Coronary artery (tissue), 2 donors: ENCODE measurements at regions not wholly inside any gene's neighbourhood (a gene's known extent, or its start where the extent isn't known, plus 50 kb on each side); places are given as distances from the start of the nearest gene placed in this dataset.

Experiments used
- DNase-seq: peaks from one replicate; pipeline ENCODE4 v3.0.0-alpha.2; 2017; ENCODE audit warnings: low spot score
- H3K27ac ChIP-seq, 2 donors: fragments of 200-600 bp; sonication (generic); one replicate each; pipeline ENCODE4 v1.5.1; 2016 to 2019
- H3K4me3 ChIP-seq: fragments of 200-600 bp; sonication (generic); 2 replicates; pipeline ENCODE4 v1.5.1; 2016; ENCODE audit warnings: mild to moderate bottlenecking, moderate library complexity
- TF ChIP-seq, protein P1 (sequence below): fragments of 200-600 bp; sonication (generic); IDR thresholded peaks from one replicate; pipeline ENCODE4 v1.5.1; 2019; ENCODE audit warnings: antibody characterized with exemption

GRCh38 chr2:21427606-21428005, 303.8 kb downstream of the TDRD15 start:
- no peak for DNase-seq
- TF ChIP-seq, protein P1, sequence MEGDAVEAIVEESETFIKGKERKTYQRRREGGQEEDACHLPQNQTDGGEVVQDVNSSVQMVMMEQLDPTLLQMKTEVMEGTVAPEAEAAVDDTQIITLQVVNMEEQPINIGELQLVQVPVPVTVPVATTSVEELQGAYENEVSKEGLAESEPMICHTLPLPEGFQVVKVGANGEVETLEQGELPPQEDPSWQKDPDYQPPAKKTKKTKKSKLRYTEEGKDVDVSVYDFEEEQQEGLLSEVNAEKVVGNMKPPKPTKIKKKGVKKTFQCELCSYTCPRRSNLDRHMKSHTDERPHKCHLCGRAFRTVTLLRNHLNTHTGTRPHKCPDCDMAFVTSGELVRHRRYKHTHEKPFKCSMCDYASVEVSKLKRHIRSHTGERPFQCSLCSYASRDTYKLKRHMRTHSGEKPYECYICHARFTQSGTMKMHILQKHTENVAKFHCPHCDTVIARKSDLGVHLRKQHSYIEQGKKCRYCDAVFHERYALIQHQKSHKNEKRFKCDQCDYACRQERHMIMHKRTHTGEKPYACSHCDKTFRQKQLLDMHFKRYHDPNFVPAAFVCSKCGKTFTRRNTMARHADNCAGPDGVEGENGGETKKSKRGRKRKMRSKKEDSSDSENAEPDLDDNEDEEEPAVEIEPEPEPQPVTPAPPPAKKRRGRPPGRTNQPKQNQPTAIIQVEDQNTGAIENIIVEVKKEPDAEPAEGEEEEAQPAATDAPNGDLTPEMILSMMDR: no peak
- no peak overlapping the region for H3K4me3 ChIP-seq
- no peak overlapping the region for H3K27ac ChIP-seq

DNA sequence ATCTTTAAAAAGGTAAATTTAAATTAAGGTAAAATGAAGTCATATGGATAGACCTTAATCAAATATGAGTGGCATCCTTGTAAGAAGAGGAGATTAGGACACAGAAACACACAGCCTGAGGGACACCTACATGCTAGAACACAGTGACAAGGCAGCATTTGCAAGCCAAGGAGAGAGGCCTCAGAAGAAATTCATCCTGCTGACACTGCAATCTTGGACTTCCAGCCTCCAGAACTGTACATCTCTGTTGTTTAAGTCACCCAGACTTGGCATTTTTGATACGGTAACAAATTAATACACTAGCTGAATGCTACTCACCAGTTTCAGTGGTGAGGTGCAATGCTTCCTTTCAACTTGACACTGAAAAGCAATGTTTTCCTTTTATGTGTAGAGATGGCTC, 305.0 kb downstream of the TDRD15 start:
- no peak for DNase-seq
- Histone ChIP-seq H3K27ac (no peak overlapping the region), H3K4me3 (no peak overlapping the region)
- TF ChIP-seq, protein P1: no peak

GRCh38 chr2:21429747-21430146, 306.0 kb downstream of the TDRD15 start:
- no peak overlapping the region for H3K27ac ChIP-seq
- DNase-seq: no peak
- H3K4me3 ChIP-seq: no peak overlapping the region
- TF ChIP-seq, protein P1: no peak

GRCh38 chr2:21431078-21431477, 307.3 kb downstream of the TDRD15 start:
- TF ChIP-seq, protein P1: no peak
- H3K27ac ChIP-seq: no peak overlapping the region
- DNase-seq: no peak
- no peak overlapping the region for H3K4me3 ChIP-seq

- H3K27ac ChIP-seq: no peak overlapping the region
- no peak overlapping the region for H3K4me3 ChIP-seq
- no peak for DNase-seq
- TF ChIP-seq, protein P1: no peak
These were observed 315.2 kb downstream of the TDRD15 start for GRCh38 chr2:21438949-21439348.

GRCh38 chr2:21441442-21441841, 317.7 kb downstream of the TDRD15 start:
- Histone ChIP-seq H3K27ac (no peak overlapping the region), H3K4me3 (no peak overlapping the region)
- no peak for DNase-seq
- TF ChIP-seq, protein P1: no peak

GRCh38 chr2:21443494-21444105, 319.8 kb downstream of the TDRD15 start:
- TF ChIP-seq, protein P1: no peak
- no peak for DNase-seq
- no peak overlapping the region for H3K27ac ChIP-seq
- H3K4me3 ChIP-seq: no peak overlapping the region
